K562 (cell line): ENCODE measurements at regions not wholly inside any gene's neighbourhood (a gene's known extent, or its start where the extent isn't known, plus 50 kb on each side); places are given as distances from the start of the nearest gene placed in this dataset.

Source experiments
- CEBPB ChIP-seq: fragments of 450-650 bp; IDR thresholded peaks from 2 replicates; pipeline ENCODE4 v1.6.1; 2016; ENCODE audit warnings: missing genetic modification characterization, missing compliant biosample characterization
- CTCF ChIP-seq, 3 experiments: IDR thresholded peaks in 2 of 3; conservative IDR thresholded peaks in 1 of 3; 2 replicates each; pipeline ENCODE4 v1.5.1; 2011 to 2012; ENCODE audit warnings: low read length in 3 of 3, mild to moderate bottlenecking in 3 of 3, control low read depth in 2 of 3, improper control_type of control experiment in 1 of 3, inconsistent platforms in 1 of 3, low read depth in 1 of 3, mixed read lengths in 1 of 3, moderate library complexity in 1 of 3; ENCODE audit not compliant: insufficient read depth in 2 of 3
- EGR1 ChIP-seq: fragments of 450-650 bp; conservative IDR thresholded peaks from 2 replicates; pipeline ENCODE4 v1.6.1; 2017; ENCODE audit warnings: mild to moderate bottlenecking
- ESRRA ChIP-seq: fragments of 450-650 bp; IDR thresholded peaks from 2 replicates; pipeline ENCODE4 v1.6.1; 2014; ENCODE audit warnings: low read depth, mild to moderate bottlenecking, moderate library complexity, borderline replicate concordance
- EZH2 ChIP-seq: IDR thresholded peaks from 2 replicates; pipeline ENCODE4 v1.6.1; 2012; ENCODE audit warnings: low read depth, mild to moderate bottlenecking, inconsistent platforms, low read length, borderline replicate concordance
- KLF10 ChIP-seq: fragments of 250-450 bp; sonication (Bioruptor Pico); IDR thresholded peaks from 2 replicates; pipeline ENCODE4 v1.6.1; 2021; ENCODE audit warnings: matching md5 sums
- MIER1 ChIP-seq: fragments of 450-650 bp; IDR thresholded peaks from 2 replicates; pipeline ENCODE4 v1.6.1; 2016; ENCODE audit warnings: antibody characterized with exemption, mild to moderate bottlenecking, low read depth
- NFIC ChIP-seq: fragments of 450-650 bp; IDR thresholded peaks from 2 replicates; pipeline ENCODE4 v1.6.1; 2017; ENCODE audit warnings: mild to moderate bottlenecking, inconsistent platforms
- POLR2A ChIP-seq: fragments of 450-650 bp; conservative IDR thresholded peaks from 2 replicates; pipeline ENCODE4 v1.6.1; 2016
- POLR2AphosphoS5 ChIP-seq: IDR thresholded peaks from 2 replicates; pipeline ENCODE4 v1.6.1; 2011; ENCODE audit warnings: mild to moderate bottlenecking, low read depth, low read length, moderate library complexity; ENCODE audit not compliant: control insufficient read depth, insufficient read depth
- RHOXF2B ChIP-seq: fragments of 250-450 bp; sonication (Bioruptor Pico); conservative IDR thresholded peaks from 2 replicates; pipeline ENCODE4 v1.5.1; 2021
- ZNF143 ChIP-seq: sonication (generic); formaldehyde crosslinking; IDR thresholded peaks from 2 replicates; pipeline ENCODE4 v1.9.0; 2022; ENCODE audit warnings: mild to moderate bottlenecking, missing genetic modification reagents
- ZNF449 ChIP-seq: fragments of 250-450 bp; sonication (Bioruptor Pico); IDR thresholded peaks from 2 replicates; pipeline ENCODE4 v1.8.0; 2022; ENCODE audit warnings: moderate library complexity, mild to moderate bottlenecking, inconsistent platforms
- TF ChIP-seq, protein P1 (sequence below): fragments of 250-450 bp; sonication (Bioruptor Pico); IDR thresholded peaks from 2 replicates; pipeline ENCODE4 v1.4.0; 2020; ENCODE audit warnings: mild to moderate bottlenecking, moderate library complexity

DNA sequence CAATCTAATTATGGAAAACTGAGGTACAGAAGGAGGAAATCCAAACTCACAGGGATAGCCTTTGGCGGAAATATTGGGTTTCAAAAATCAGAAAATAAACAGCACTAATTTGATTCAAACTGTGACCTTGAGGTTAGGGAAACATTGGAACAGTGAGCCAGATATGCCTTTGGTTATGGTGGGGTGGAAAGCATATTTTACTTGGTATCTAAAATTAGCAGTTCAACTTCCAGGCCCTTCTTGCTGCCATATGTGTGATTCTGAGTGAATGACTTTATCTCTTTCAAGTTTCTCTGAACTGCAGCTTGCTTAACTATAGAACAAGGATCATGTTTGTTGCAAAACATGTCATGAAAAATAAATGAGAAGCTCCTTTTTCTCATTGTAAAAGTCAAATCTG lies 240.9 kb upstream of the VEGFC start:
- TF ChIP-seq RHOXF2B (no peak), KLF10 (no peak), MIER1 (no peak), CTCF (IDR thresholded peaks at IDR 0.05 in 2 of 3, conservative IDR thresholded peaks at IDR 0.05 in 1 of 3; ENCODE audit: insufficient read depth in 2 of 3, low read depth in 1 of 3, low read length in 3 of 3) (no peak), ZNF449 (CRISPR knock-in tag) (no peak), EGR1 (no peak), POLR2A (no peak), ESRRA (no peak), EZH2 (no peak), NFIC (no peak), ZNF143 (CRISPR knock-in tag) (no peak), POLR2AphosphoS5 (no peak), CEBPB (tag) (no peak)
- TF ChIP-seq, protein P1, sequence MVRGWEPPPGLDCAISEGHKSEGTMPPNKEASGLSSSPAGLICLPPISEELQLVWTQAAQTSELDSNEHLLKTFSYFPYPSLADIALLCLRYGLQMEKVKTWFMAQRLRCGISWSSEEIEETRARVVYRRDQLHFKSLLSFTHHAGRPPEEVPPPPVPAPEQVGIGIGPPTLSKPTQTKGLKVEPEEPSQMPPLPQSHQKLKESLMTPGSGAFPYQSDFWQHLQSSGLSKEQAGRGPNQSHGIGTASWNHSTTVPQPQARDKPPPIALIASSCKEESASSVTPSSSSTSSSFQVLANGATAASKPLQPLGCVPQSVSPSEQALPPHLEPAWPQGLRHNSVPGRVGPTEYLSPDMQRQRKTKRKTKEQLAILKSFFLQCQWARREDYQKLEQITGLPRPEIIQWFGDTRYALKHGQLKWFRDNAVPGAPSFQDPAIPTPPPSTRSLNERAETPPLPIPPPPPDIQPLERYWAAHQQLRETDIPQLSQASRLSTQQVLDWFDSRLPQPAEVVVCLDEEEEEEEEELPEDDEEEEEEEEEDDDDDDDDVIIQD (CRISPR knock-in tag) = no peak
